ENCODE measurements at regions not wholly inside any gene's neighbourhood (a gene's known extent, or its start where the extent isn't known, plus 50 kb on each side); places are given as distances from the start of the nearest gene placed in this dataset.
"Not testable (repeated sequence)": the region's sequence is repeated elsewhere in the genome, so short reads cannot be mapped to it uniquely, and the experiment has no call there.

- DNase-seq = no peak
Observed at GRCh38 chr10:118873091-118873737, 118.4 kb upstream of the CACUL1 start.

GRCh38 chr10:118873738-118874105, 119.0 kb upstream of the CACUL1 start:
- no peak for DNase-seq

GRCh38 chr10:118874171-118874570, 119.4 kb upstream of the CACUL1 start:
- DNase-seq = no peak

GRCh38 chr10:118875087-118875486, 120.3 kb upstream of the CACUL1 start:
- no peak for DNase-seq

- no peak for DNase-seq
Observed at GRCh38 chr10:118882741-118883140, 128.0 kb upstream of the CACUL1 start.

GRCh38 chr10:118892255-118892654, 137.3 kb upstream of the NANOS1 start:
- no peak for DNase-seq

DNA sequence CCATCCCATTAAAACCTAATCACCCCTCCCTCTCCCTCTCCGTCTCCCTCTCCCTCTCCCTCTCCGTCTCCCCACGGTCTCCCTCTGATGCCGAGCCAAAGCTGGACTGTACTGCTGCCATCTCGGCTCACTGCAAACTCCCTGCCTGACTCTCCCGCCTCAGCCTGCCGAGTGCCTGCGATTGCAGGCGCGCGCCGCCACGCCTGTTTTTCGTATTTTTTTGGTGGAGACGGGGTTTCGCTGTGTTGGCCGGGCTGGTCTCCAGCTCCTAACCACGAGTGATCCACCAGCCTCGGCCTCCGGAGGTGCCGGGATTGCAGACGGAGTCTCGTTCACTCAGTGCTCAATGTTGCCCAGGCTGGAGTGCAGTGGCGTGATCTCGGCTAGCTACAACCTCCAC, 134.6 kb upstream of the NANOS1 start:
- not testable (repeated sequence) for DNase-seq

DNA sequence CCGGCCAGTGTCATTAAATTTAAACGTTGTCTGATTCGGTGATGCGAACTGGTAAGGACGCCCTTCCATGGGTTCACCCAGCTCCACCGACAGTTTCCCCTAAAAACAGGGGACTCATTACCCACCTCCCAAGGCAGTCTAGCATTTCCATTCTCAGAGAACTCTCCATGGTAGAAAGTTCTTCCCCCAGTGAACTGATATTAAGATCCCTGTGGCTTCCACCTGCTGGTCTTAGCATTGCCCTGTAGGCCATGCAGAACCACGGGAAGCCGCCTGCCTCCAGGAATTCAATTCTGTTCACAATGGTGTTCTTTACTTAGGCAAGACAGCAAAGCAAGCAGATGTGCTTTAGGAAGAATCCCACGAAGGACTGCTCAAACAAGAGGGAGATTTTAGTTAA, 128.9 kb upstream of the NANOS1 start:
- no peak for DNase-seq

DNA sequence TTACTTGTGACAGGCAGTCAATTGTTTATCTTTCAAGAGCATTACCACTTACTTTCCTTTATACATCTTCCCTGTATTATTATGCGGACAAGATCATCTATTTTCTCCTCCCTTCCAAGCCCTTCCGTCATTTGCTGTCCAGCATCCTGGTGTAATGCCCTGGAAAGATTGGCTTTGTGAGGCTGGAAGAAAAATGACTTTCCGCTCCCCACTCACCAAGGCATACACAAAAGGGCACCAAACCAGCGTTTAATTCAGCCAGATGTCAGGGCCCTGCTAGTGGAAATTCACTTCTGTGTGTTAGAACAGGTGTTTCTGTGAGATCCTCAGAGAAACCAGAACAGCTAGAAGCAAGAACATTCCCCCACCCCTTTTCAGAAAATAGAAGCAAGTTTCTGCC, 128.1 kb upstream of the NANOS1 start:
- no peak for DNase-seq

GRCh38 chr10:118901906-118902305, 127.6 kb upstream of the NANOS1 start:
- DNase-seq = no peak

DNA sequence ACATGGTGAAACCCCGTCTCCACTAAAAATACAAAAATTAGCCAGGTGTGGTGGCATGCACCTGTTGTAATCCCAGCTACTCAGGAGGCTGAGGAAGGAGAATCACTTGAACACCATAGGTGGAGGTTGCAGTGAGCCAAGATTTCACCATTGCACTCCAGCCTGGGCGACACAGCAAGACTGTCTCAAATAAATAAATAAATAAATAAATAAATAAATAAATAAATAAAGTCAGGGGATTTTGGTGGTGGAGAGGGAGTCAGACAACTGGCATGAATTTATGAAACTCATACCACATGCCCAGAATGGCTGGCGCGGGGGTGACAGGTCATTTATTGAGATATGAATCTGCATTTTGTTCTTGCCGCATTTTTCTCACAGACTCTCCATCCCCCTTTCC, 126.9 kb upstream of the NANOS1 start:
- DNase-seq = not testable (repeated sequence)

GRCh38 chr10:118903251-118903650, 126.3 kb upstream of the NANOS1 start:
- DNase-seq = no peak

DNA sequence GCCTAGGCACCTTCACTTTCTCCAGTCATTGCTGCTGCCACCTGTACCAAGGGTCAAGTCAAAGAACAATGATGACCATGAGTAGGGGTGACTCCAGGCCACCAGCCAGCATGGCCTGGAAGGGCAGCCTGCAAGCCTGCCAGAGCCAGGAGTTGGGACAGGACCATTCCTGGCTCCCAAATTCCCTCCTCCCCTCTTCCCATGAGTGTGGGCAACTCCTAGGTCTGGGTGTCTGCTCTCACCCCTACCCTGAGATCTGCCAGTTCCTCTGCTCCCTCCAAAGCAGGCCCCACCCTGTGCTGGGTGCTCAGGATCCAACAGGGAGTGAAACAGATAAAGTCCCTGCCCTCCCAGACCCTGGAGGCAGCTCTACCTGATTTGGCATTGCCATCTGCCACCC, 125.8 kb upstream of the NANOS1 start:
- DNase-seq = no peak

- no peak for DNase-seq
Observed at GRCh38 chr10:118904286-118904685, 125.2 kb upstream of the NANOS1 start.

GRCh38 chr10:118907051-118907450, 122.5 kb upstream of the NANOS1 start:
- no peak for DNase-seq

DNA sequence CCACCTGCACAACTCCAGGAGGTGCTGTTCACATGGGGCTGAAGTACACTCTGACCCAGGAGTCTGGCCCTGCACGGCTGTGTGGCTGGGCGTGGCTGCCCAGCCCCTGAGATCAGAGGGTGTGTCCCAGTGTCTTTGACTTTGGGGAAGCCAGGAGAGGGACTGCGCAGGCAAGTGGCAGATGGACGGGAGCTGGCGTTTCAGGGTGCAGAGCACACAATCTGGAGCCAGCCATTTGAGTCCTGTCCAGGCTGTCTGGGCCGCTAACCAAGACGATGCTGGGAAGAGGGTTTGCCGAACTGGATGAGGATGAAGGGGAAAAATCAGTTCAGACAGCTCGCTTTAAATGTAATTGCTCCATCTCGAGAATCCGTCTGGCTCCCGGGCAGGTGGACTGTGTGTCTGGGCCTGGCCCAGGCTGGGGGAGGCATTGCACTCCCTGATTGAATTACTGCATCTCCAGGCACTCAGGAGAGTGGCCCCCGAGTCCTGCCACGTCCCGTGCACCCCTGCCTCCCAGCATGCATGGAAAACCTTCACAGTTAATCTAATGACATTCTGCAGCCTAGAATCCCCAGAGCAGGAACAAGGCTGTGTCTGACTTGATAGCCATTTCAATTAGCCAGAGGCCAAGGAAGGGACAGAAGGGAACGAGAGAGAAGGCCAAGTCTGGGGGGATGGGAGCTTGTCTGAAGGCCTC, 120.8 kb upstream of the NANOS1 start:
- DNase-seq = no peak

- DNase-seq = no peak
Observed at GRCh38 chr10:118910702-118911101, 118.8 kb upstream of the NANOS1 start.

- DNase-seq = no peak
Observed at GRCh38 chr10:118911363-118911762, 118.2 kb upstream of the NANOS1 start.

- no peak for DNase-seq
Observed at GRCh38 chr10:118912961-118913600, 116.4 kb upstream of the NANOS1 start.

DNA sequence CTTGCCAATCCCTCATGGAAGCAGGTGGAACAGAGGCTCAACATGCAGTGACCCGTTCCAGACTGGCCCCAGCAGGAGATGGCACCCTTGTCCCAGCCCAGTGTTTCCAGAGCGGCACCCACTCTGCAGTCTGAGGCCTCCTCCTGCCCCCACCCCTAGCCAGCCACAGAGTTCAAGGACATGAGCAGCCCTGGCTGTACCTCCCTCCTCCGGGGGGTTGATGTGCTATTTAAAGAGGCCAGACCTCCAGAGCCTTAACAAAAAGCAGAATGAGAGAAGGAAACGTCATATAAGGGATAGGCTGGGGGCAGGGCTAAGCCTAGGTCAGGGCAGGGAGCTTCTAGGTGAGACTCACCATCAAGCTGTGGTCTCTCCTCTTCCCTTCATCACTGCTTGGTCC, 115.7 kb upstream of the NANOS1 start:
- DNase-seq = no peak

DNA sequence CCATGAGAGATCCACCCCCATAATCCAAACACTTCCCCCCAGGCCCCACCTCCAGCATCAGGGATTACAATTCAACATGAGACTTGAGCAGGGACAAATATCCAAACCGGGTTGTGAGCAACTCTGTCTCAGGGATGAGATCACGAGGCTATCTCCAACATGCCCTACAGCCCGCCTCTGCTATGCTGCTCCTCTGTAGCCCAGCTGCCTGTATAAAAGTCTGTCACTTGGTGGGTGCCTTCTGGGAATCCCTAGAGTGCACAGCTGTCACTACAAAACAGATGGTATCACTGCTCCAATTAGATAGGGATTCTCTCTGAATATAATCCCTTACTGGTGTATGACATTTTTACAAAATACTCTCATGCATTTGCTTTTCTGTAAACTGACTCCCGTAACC, 114.9 kb upstream of the NANOS1 start:
- no peak for DNase-seq

GRCh38 chr10:118915161-118915560, 114.4 kb upstream of the NANOS1 start:
- no peak for DNase-seq

DNA sequence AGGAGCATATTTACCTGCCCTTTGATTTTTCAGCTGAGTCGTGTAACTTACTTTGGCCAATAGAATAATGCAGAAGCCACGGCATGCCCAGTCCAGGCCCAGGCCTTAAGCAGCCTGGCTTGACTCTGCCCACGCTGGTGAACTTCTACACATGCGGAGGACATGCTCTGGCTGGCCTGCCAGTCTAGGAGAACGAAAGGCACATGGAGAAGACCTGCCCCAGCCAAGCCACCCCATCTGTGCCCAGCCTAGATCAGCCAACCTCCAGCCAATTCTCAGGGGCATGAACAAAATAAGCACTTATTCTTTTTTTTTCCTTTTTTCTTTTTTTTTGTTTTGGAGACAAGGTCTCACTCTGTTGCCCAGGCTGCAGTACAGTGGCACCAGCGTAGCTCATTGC, 112.7 kb upstream of the NANOS1 start:
- no peak for DNase-seq

DNA sequence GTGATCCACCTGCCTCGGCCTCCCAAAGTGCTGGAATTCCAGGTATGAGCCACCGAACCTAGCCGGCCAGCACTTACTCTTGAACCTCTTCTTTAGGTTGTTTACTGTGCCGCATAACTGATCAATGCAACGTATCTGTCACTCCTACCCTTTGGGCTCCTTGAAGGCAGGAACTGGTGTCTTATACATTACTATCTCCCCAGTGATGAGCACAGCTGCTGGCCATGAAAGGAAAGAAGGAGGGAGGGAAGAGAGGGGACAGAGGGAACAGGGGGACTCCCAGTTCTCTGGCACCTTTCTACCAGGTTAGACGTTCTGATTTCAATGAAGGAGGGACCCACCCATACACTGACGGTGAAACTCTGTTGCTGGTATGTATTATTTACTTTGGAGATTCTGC, 111.8 kb upstream of the NANOS1 start:
- no peak for DNase-seq
